GM21526 (cell line): ENCODE measurements at regions not wholly inside any gene's neighbourhood (a gene's known extent, or its start where the extent isn't known, plus 50 kb on each side); places are given as distances from the start of the nearest gene placed in this dataset.

Experiments used
- ATAC-seq: cut with Tn5 transposase; IDR thresholded peaks from one replicate; pipeline ENCODE4 v1.9.1; 2021; ENCODE audit warnings: moderate library complexity; ENCODE audit not compliant: unreplicated experiment, low FRiP score

GRCh38 chr20:11573507-11573906 lies 344.2 kb upstream of the BTBD3 start:
- no peak for ATAC-seq

GRCh38 chr20:11581271-11581670 lies 336.4 kb upstream of the BTBD3 start:
- no peak for ATAC-seq

GRCh38 chr20:11582060-11582459 lies 335.6 kb upstream of the BTBD3 start:
- ATAC-seq, result no peak

GRCh38 chr20:11585752-11586352 lies 331.8 kb upstream of the BTBD3 start:
- ATAC-seq, result no peak

GRCh38 chr20:11588875-11589274 lies 328.8 kb upstream of the BTBD3 start:
- no peak for ATAC-seq

- no peak for ATAC-seq
Measured at GRCh38 chr20:11591965-11592364, 325.7 kb upstream of the BTBD3 start.

- no peak for ATAC-seq
Measured at GRCh38 chr20:11604339-11604738, 313.4 kb upstream of the BTBD3 start.

GRCh38 chr20:11607047-11607446 lies 310.6 kb upstream of the BTBD3 start:
- no peak for ATAC-seq

- ATAC-seq, result no peak
Measured at GRCh38 chr20:11608736-11609135, 309.0 kb upstream of the BTBD3 start.

GRCh38 chr20:11624704-11625103 lies 293.0 kb upstream of the BTBD3 start:
- ATAC-seq, result no peak

GRCh38 chr20:11626551-11626950 lies 291.1 kb upstream of the BTBD3 start:
- ATAC-seq, result no peak

GRCh38 chr20:11642866-11643265 lies 274.8 kb upstream of the BTBD3 start:
- no peak for ATAC-seq

- no peak for ATAC-seq
Measured at GRCh38 chr20:11646359-11646758, 271.3 kb upstream of the BTBD3 start.

- no peak for ATAC-seq
Measured at GRCh38 chr20:11650566-11650965, 267.1 kb upstream of the BTBD3 start.

- no peak for ATAC-seq
Measured at GRCh38 chr20:11651138-11651537, 266.6 kb upstream of the BTBD3 start.

- no peak for ATAC-seq
Measured at GRCh38 chr20:11651647-11652046, 266.0 kb upstream of the BTBD3 start.

GRCh38 chr20:11652128-11652527 lies 265.6 kb upstream of the BTBD3 start:
- no peak for ATAC-seq

- no peak for ATAC-seq
Measured at GRCh38 chr20:11654766-11655165, 262.9 kb upstream of the BTBD3 start.

- ATAC-seq, result no peak
Measured at GRCh38 chr20:11660673-11661072, 257.0 kb upstream of the BTBD3 start.

GRCh38 chr20:11671015-11671511 lies 246.6 kb upstream of the BTBD3 start:
- no peak for ATAC-seq

GRCh38 chr20:11672959-11673358 lies 244.7 kb upstream of the BTBD3 start:
- no peak for ATAC-seq

- ATAC-seq, result no peak
Measured at GRCh38 chr20:11675920-11676629, 241.6 kb upstream of the BTBD3 start.
